SK-N-SH (cell line): ENCODE measurements at regions not wholly inside any gene's neighbourhood (a gene's known extent, or its start where the extent isn't known, plus 50 kb on each side); places are given as distances from the start of the nearest gene placed in this dataset.

Experiments used
- CTCF ChIP-seq: fragments of 200-600 bp; sonication (generic); IDR thresholded peaks from 2 replicates; pipeline ENCODE4 v1.6.1; 2017; ENCODE audit warnings: antibody characterized with exemption, mild to moderate bottlenecking, moderate library complexity
- FOXJ3 ChIP-seq: sonication (generic); formaldehyde crosslinking; IDR thresholded peaks from 2 replicates; pipeline ENCODE4 v1.5.1; 2020; ENCODE audit warnings: mild to moderate bottlenecking, missing genetic modification reagents
- JUND ChIP-seq: IDR thresholded peaks from 2 replicates; pipeline ENCODE4 v1.4.0; 2012
- NRF1 ChIP-seq: IDR thresholded peaks from 2 replicates; pipeline ENCODE4 v1.6.1; 2012; ENCODE audit warnings: low read depth, mild to moderate bottlenecking, low read length
- POLR2AphosphoS5 ChIP-seq: IDR thresholded peaks from 2 replicates; pipeline ENCODE4 v1.6.1; 2012; ENCODE audit warnings: low read depth, low read length
- RAD21 ChIP-seq: IDR thresholded peaks from 2 replicates; pipeline ENCODE4 v1.6.1; 2012; ENCODE audit warnings: mild to moderate bottlenecking, low read length
- REST ChIP-seq: IDR thresholded peaks from 2 replicates; pipeline ENCODE4 v1.6.1; 2012; ENCODE audit warnings: mild to moderate bottlenecking, low read depth, low read length, moderate library complexity
- TAF1 ChIP-seq: IDR thresholded peaks from 2 replicates; pipeline ENCODE4 v1.6.1; 2012; ENCODE audit warnings: low read depth, mild to moderate bottlenecking, low read length, moderate library complexity, borderline replicate concordance
- YY1 ChIP-seq: IDR thresholded peaks from 2 replicates; pipeline ENCODE4 v1.4.0; 2012; ENCODE audit warnings: low read depth, mild to moderate bottlenecking

- no peak for TF ChIP-seq NRF1
- no peak for TF ChIP-seq JUND
- TF ChIP-seq CTCF: no peak
- no peak for TF ChIP-seq POLR2AphosphoS5
- TF ChIP-seq TAF1: no peak
- no peak for TF ChIP-seq YY1
- no peak for TF ChIP-seq RAD21
- TF ChIP-seq FOXJ3: no peak
- TF ChIP-seq REST: no peak
Measured at GRCh38 chr5:109558952-109559351, 130.8 kb upstream of the MAN2A1 start.
